ENCODE measurements at regions not wholly inside any gene's neighbourhood (a gene's known extent, or its start where the extent isn't known, plus 50 kb on each side); places are given as distances from the start of the nearest gene placed in this dataset.
"Not testable (repeated sequence)": the region's sequence is repeated elsewhere in the genome, so short reads cannot be mapped to it uniquely, and the experiment has no call there.

DNA sequence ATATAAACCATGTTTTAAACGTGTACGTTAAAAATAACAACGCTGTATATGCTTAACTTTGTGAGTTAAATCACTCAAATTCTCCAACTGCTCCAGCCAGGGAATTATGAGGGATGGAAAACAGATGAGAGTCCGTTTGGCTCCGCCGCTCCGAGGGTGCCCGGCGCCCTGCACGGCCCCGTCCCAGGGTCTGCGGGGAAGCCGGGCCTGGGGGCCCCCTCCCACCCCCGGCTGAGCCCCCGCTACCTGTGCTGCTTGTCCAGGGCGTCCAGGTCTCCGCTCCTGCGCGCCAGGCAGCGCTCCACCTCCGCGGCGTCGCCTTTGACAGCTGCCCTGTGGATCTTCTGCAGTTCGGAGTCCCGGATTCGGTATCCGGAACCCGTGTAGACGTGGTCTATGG is 415.5 kb downstream of the FOXD4L4 start:
- H3K4me1 ChIP-seq; DNase-seq; H3K9me3 ChIP-seq; intact Hi-C loops (cut with DNase I; ENCODE audit: low total_unique reads); H3K27ac ChIP-seq; H3K36me3 ChIP-seq; H3K4me3 ChIP-seq: not testable (repeated sequence)
- WGBS, 5 donors = 0 to 3% methylated on average over 3 to 8 of the region's 30 CpGs; no CpG with 5 or more reads in 3 of the 5 donors
- H3K27me3 ChIP-seq = peaks cover 0 to 12% (median 6%) of the 10 kb centered on the region in 3 donors

DNA sequence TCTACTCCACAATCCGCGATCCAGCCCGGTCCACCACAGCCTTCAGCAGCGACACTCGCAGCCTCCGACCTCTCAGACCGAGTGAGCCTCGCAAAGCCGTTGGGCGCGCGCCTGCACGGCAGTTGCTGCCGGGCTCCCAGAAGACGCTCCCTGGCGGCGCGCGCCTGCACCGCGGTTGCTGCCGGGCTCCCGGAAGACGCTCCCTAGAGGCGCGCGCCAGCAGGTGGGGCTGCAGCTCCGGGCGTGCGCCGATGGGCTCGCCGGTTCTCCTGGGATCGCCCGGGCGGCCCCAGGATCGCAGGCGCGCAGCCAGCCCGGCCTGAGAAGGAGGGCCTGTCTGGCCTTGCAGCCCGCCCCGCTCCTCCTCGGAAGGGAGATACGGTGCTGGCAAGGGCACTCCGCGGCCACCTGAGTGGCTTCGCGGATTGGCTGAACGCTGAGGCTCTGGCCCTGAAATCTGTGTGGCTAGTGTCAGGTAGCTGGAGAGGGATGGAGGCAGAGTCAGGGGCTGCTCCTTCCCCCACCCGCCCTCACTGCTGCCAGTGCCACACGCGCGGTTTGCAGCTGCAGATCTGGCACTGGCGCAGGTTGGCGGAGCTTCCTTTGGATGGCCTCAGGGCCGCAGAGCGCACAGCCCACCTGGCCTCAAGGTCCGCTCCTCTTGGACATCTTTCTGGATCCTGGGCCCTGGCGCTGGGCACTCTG is 416.2 kb downstream of the FOXD4L4 start:
- H3K27me3 ChIP-seq = peaks cover 0 to 12% (median 6%) of the 10 kb centered on the region in 3 donors
- peak; percentile 37 to 92 for DNase-seq
- H3K4me1 ChIP-seq; H3K27ac ChIP-seq; intact Hi-C loops (cut with DNase I; ENCODE audit: low total_unique reads); H3K9me3 ChIP-seq; H3K36me3 ChIP-seq: not testable (repeated sequence)
- WGBS, 5 donors = 1% methylated on average over 18 to 35 of the region's 59 CpGs; no CpG with 5 or more reads in 2 of the 5 donors
- H3K4me3 ChIP-seq = peak overlapping the region; percentile 21 to 37 (median 26)
- TF ChIP-seq, protein P1, sequence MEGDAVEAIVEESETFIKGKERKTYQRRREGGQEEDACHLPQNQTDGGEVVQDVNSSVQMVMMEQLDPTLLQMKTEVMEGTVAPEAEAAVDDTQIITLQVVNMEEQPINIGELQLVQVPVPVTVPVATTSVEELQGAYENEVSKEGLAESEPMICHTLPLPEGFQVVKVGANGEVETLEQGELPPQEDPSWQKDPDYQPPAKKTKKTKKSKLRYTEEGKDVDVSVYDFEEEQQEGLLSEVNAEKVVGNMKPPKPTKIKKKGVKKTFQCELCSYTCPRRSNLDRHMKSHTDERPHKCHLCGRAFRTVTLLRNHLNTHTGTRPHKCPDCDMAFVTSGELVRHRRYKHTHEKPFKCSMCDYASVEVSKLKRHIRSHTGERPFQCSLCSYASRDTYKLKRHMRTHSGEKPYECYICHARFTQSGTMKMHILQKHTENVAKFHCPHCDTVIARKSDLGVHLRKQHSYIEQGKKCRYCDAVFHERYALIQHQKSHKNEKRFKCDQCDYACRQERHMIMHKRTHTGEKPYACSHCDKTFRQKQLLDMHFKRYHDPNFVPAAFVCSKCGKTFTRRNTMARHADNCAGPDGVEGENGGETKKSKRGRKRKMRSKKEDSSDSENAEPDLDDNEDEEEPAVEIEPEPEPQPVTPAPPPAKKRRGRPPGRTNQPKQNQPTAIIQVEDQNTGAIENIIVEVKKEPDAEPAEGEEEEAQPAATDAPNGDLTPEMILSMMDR (IDR thresholded peaks at IDR 0.05) = peak in 1 of 7 experiments; percentile 13

DNA sequence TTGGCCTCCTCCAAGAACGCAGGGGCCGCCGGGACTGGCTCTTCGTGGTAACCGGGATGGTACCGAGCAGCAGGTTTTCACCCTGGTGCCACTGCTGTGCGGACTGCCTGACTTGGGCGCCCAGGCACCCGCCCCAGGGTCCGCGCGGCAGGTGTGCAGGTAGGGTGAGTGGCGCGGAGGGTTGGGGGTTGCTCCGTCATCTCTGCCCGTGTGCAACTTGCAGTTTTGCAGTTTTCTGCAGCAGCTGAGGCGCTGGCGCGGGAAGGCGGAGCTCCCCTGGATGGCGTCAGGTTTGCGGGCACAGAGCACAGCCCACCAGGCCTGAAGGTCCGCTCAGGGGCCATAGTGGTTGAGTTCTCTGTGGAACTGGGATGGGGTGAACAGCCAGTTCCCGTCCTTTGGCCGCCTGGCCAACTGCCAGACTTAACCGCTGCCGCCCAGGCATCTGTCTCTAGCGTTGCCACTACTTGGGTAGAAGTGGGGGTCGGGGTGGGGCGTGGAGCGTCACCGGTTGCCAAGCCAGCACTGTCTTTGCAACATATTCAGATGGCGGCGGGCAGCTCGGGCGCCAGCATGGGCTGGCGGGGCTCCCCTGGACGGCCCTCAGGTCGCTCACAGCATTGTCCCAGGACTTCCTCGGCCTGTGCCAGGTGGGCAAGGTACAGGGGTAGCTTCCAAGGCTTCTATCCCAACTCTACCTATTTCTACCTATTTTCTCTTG is 417.2 kb downstream of the FOXD4L4 start:
- H3K36me3 ChIP-seq; H3K4me1 ChIP-seq; H3K9me3 ChIP-seq; H3K27ac ChIP-seq; intact Hi-C loops (cut with DNase I; ENCODE audit: low total_unique reads): not testable (repeated sequence)
- H3K27me3 ChIP-seq = peaks cover 0 to 12% (median 6%) of the 10 kb centered on the region in 3 donors
- peak overlapping the region in 3 of 4 donors; percentile 19 to 28 (median 25) for H3K4me3 ChIP-seq
- DNase-seq = peak in 1 of 2 donors; percentile 6
- WGBS, 5 donors = 10 to 24% (median 22%) methylated on average over 16 to 25 of the region's 40 CpGs; no CpG with 5 or more reads in 2 of the 5 donors

DNA sequence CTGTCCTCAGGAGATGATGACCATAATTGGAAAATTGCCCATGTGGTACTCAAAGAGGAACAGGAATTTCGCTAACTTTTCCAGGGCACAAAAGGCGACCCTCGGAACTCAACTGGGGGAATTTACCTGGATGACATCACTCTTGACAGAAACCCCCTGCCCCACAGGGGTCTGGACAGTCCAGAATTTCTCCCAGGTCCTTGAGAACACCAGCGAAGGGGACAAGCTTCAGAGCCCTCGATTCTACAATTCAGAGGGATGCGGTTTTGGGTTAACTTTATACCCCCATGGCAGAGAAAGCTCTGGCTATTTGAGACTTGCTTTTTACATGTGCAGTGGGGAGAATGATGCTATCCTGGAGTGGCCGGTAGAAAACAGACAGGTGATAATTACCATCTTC is 445.4 kb downstream of the FOXD4L4 start:
- H3K4me3 ChIP-seq; H3K9me3 ChIP-seq; H3K27me3 ChIP-seq; H3K27ac ChIP-seq; H3K4me1 ChIP-seq; H3K36me3 ChIP-seq; DNase-seq; intact Hi-C loops (cut with DNase I; ENCODE audit: low total_unique reads): not testable (repeated sequence)
- 72 to 92% (median 85%) methylated on average over 4 to 6 of the region's 7 CpGs for WGBS, 5 donors

DNA sequence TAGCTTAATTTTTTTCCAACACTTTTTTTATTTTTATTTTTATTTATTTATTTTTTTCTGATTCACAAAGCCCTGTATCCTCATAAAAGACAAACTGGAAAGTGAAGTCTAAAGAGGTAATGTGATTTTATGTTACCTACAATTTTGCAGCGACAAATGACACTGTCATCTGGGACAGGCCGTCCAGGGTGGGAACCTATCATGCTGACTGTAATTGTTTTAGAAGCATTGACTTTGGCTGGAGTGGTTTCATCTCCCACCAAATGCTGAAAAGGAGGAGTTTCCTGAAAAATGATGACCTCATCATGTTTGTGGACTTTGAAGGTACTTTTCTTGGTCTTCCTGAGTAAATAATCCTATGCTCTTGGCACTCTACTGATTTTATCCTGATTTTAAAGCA is 446.7 kb downstream of the FOXD4L4 start:
- DNase-seq; H3K4me1 ChIP-seq; H3K27me3 ChIP-seq; intact Hi-C loops (cut with DNase I; ENCODE audit: low total_unique reads); H3K9me3 ChIP-seq; H3K36me3 ChIP-seq; H3K4me3 ChIP-seq; H3K27ac ChIP-seq: not testable (repeated sequence)
- 58 to 88% (median 80%) methylated on average over 2 of the region's 2 CpGs for WGBS, 5 donors

DNA sequence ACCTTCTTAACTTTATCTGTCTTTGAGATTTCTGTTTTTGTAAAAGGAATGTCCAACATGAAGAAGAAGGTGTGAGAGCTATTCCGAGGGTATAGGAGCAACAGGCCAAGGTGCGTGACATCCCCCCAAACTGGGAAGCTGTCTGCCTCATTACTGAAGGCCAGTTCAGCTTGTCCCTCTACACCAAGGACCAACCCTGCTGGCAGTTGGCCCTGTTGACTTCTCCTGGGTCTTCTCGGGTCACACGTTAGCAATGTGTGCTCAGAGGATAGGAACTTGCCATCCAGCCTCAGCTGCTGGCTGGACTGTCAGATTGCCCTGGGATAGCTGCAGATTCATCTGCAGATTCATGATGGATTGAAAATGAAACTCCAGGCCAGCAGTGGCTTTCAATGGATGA is 460.3 kb downstream of the FOXD4L4 start:
- WGBS, 5 donors = 73 to 88% (median 83%) methylated on average over 2 of the region's 4 CpGs; no CpG with 5 or more reads in 2 of the 5 donors
- DNase-seq; H3K27ac ChIP-seq; H3K36me3 ChIP-seq; H3K9me3 ChIP-seq; H3K27me3 ChIP-seq; intact Hi-C loops (cut with DNase I; ENCODE audit: low total_unique reads); H3K4me1 ChIP-seq; H3K4me3 ChIP-seq: not testable (repeated sequence)

DNA sequence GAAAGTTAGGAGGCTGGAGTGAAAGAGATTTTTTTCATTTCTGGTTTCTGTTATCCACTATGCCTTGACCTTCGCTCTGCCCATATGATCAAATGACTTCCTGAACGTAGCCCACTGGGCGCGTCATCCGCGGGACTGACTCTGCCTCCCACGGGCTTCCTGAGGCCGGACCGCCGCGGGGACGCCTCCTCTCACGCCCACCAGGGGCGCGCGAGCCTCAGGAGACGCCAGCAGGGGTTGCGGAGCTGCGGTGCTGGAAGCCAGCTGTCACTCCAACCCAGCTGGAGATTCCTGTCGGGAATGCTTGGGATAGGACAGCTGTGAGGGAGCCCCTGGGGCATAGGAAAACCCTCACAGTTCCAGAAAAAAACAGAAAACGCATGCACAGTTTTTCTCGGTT is 461.5 kb downstream of the FOXD4L4 start:
- H3K4me1 ChIP-seq; H3K27ac ChIP-seq; intact Hi-C loops (cut with DNase I; ENCODE audit: low total_unique reads); H3K9me3 ChIP-seq; DNase-seq; H3K27me3 ChIP-seq; H3K36me3 ChIP-seq; H3K4me3 ChIP-seq: not testable (repeated sequence)
- WGBS, 5 donors = 44 to 72% (median 51%) methylated on average over 7 to 18 of the region's 22 CpGs

DNA sequence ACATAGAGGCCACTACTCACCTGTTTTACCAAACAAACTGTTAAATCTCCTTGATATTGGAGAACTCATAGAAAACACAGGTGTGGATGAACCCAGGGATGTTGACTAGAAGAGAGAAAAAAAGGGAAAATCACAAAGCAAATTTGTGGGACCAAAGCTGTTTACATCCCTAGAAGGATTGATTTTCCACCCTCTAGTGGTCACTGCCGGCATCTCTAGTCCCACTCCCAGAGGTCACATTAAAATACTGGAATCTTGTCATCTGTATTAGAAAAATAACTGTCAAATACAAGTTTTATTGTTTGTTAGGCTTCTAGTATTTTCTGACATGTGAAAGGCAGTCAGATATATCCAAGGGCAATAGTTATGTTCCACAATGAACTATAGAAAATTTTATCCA is 469.7 kb downstream of the FOXD4L4 start:
- no CpG with 5 or more reads among the region's 1 CpG for WGBS, 5 donors
- intact Hi-C loops (cut with DNase I; ENCODE audit: low total_unique reads); H3K4me1 ChIP-seq: not testable (repeated sequence)

DNA sequence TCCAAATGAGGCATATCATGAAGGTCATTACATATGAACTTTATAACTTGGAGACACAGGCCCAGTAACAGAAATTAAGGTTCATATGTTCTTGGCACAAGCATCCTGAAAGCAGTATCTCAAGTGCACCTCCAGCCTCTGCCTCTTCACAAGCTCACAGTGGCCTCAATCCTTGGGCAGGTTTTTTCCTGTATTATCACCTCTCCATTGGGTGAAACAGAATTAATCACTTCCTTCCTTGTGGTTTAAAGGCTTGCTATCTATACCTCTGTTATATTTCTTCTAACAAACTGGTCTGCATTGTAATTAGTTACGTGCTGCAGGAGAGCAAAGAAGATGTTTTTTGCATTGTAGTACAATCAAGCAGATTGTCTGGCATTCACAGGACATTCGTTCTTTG is 471.0 kb downstream of the FOXD4L4 start:
- H3K4me3 ChIP-seq; H3K9me3 ChIP-seq; intact Hi-C loops (cut with DNase I; ENCODE audit: low total_unique reads); H3K36me3 ChIP-seq; H3K4me1 ChIP-seq; DNase-seq; H3K27me3 ChIP-seq; H3K27ac ChIP-seq: not testable (repeated sequence)
- 50 to 70% methylated on average over 1 of the region's 2 CpGs; no CpG with 5 or more reads in 3 of the 5 donors for WGBS, 5 donors

More for the DNA sequence above, 469.7 kb downstream of the FOXD4L4 start:
- not testable (repeated sequence) for H3K9me3 ChIP-seq, H3K4me3 ChIP-seq, DNase-seq, H3K27me3 ChIP-seq, H3K27ac ChIP-seq, H3K36me3 ChIP-seq

DNA sequence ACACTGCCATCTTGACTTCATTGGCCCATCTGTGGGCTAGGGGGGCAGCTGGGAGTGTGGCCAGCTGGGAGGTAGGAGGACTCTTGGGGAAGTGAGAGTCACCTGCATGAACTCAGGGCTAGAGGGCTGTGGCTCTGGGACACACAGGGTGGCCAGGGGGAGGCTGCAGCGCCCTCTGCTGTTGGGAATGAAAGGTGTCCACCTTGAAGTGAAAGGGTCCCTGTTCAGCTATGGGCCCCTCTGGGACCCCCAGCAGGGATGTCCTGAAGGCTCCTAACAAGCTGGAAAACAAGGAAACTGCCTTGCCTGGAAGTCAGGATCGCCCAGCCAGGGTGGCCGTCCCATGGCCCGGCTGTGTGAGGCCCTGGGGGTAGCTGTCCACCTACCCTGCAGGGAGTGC is 507.8 kb downstream of the FOXD4L4 start:
- 76% methylated on average over 4 of the region's 4 CpGs; no CpG with 5 or more reads in 4 of the 5 donors for WGBS, 5 donors
- intact Hi-C loops (cut with DNase I; ENCODE audit: low total_unique reads); H3K4me1 ChIP-seq: not testable (repeated sequence)

DNA sequence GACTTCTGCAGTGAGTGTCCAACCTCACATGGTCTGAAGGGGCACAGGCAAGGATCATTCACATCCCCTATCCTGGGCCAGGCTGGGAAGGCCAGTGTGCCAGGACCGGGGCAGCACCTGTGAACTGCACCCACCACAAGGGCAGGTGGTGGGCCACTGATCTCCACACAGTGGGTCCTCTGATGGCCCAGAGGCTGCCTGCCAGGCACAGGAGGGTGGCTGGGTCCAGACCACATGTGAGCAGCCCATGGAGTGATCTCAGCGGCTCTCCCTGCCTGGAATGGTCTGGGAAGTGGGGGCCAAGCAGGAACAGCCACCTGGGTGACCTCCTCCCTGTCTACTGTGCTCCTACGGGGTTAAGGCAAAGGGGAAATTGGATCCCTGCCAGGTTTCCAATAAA is 508.5 kb downstream of the FOXD4L4 start:
- 0 to 71% methylated on average over 1 to 2 of the region's 3 CpGs; no CpG with 5 or more reads in 3 of the 5 donors for WGBS, 5 donors

More for the DNA sequence above, 507.8 kb downstream of the FOXD4L4 start:
- not testable (repeated sequence) for DNase-seq, H3K36me3 ChIP-seq, H3K27me3 ChIP-seq, H3K27ac ChIP-seq, H3K9me3 ChIP-seq, H3K4me3 ChIP-seq

More for the DNA sequence above, 508.5 kb downstream of the FOXD4L4 start:
- intact Hi-C loops (cut with DNase I; ENCODE audit: low total_unique reads); DNase-seq; H3K27ac ChIP-seq; H3K4me1 ChIP-seq; H3K9me3 ChIP-seq; H3K27me3 ChIP-seq; H3K4me3 ChIP-seq; H3K36me3 ChIP-seq: not testable (repeated sequence)
